MM.1S (cell line): ENCODE measurements at regions not wholly inside any gene's neighbourhood (a gene's known extent, or its start where the extent isn't known, plus 50 kb on each side); places are given as distances from the start of the nearest gene placed in this dataset.

ENCODE experiments used
- DNase-seq: peaks from one replicate; pipeline ENCODE4 v3.0.0-alpha.2; 2015
- H2AFZ ChIP-seq: fragments of 300-600 bp; sonication (generic); 2 replicates; pipeline ENCODE4 v1.6.0; 2016; ENCODE audit warnings: antibody characterized with exemption, low read length
- H3F3A ChIP-seq: fragments of 300-600 bp; sonication (generic); 2 replicates; pipeline ENCODE4 v1.6.1; 2016; ENCODE audit warnings: mild to moderate bottlenecking, antibody characterized with exemption, low read length, moderate library complexity, mixed read lengths; ENCODE audit not compliant: insufficient read depth
- H3K27ac ChIP-seq: fragments of 300-600 bp; sonication (generic); 2 replicates; pipeline ENCODE4 v1.5.1; 2016; ENCODE audit warnings: mild to moderate bottlenecking, low read length
- H3K27me3 ChIP-seq: fragments of 300-600 bp; sonication (generic); replicated peaks from 2 replicates; pipeline ENCODE4 v1.6.0; 2016; ENCODE audit warnings: low read length; ENCODE audit not compliant: insufficient read depth
- H3K36me3 ChIP-seq: fragments of 300-600 bp; sonication (generic); replicated peaks from 2 replicates; pipeline ENCODE4 v1.6.1; 2016; ENCODE audit warnings: mild to moderate bottlenecking, low read length, mixed read lengths; ENCODE audit not compliant: insufficient read depth
- H3K4me1 ChIP-seq: fragments of 300-600 bp; sonication (generic); 2 replicates; pipeline ENCODE4 v1.6.1; 2016; ENCODE audit warnings: low read length, mixed read lengths
- H3K4me2 ChIP-seq: fragments of 300-600 bp; sonication (generic); 2 replicates; pipeline ENCODE4 v1.6.0; 2016; ENCODE audit warnings: low read depth, low read length
- H3K4me3 ChIP-seq: fragments of 300-600 bp; sonication (generic); 2 replicates; pipeline ENCODE4 v1.5.1; 2016; ENCODE audit warnings: low read length, mixed read lengths
- H3K79me2 ChIP-seq: fragments of 300-600 bp; sonication (generic); 2 replicates; pipeline ENCODE4 v1.6.1; 2016; ENCODE audit warnings: mixed run types, low read length, mixed read lengths
- H3K9ac ChIP-seq: fragments of 300-600 bp; sonication (generic); 2 replicates; pipeline ENCODE4 v1.6.1; 2016; ENCODE audit warnings: low read length, mixed read lengths
- H3K9me2 ChIP-seq: fragments of 300-600 bp; sonication (generic); replicated peaks from 2 replicates; pipeline ENCODE4 v1.6.1; 2016; ENCODE audit warnings: mild to moderate bottlenecking, low read length, mixed read lengths; ENCODE audit not compliant: insufficient read depth
- H3K9me3 ChIP-seq: fragments of 300-600 bp; sonication (generic); replicated peaks from 2 replicates; pipeline ENCODE4 v1.6.1; 2016; ENCODE audit warnings: mild to moderate bottlenecking, low read length, mixed read lengths; ENCODE audit not compliant: insufficient read depth
- H4K20me1 ChIP-seq: fragments of 300-600 bp; sonication (generic); 2 replicates; pipeline ENCODE4 v1.6.1; 2016; ENCODE audit warnings: mild to moderate bottlenecking, low read length, moderate library complexity, mixed read lengths; ENCODE audit not compliant: insufficient read depth
- CTCF ChIP-seq: fragments of 300-600 bp; sonication (generic); IDR thresholded peaks from 2 replicates; pipeline ENCODE4 v1.5.1; 2016; ENCODE audit warnings: antibody characterized with exemption, low read length, mixed read lengths
- EZH2 ChIP-seq: fragments of 300-600 bp; sonication (generic); optimal IDR thresholded peaks from 2 replicates; pipeline ENCODE3; 2017; ENCODE audit warnings: low read depth, mild to moderate bottlenecking, antibody characterized with exemption, low read length, mixed read lengths
- EZH2phosphoT487 ChIP-seq: fragments of 300-600 bp; sonication (generic); IDR thresholded peaks from 2 replicates; pipeline ENCODE4 v1.6.1; 2018; ENCODE audit warnings: antibody characterized with exemption, low read length

- no peaks in the 10 kb centered on the region for H4K20me1 ChIP-seq
- H3K9me3 ChIP-seq, result no peaks in the 10 kb centered on the region
- no peak overlapping the region for H3K4me3 ChIP-seq
- no peaks in the 10 kb centered on the region for H3K79me2 ChIP-seq
- no peak overlapping the region for H3K4me2 ChIP-seq
- H3F3A ChIP-seq, result no peaks in the 10 kb centered on the region
- no peak overlapping the region for H2AFZ ChIP-seq
- H3K27me3 ChIP-seq, result no peaks in the 10 kb centered on the region
- no peaks in the 10 kb centered on the region for H3K4me1 ChIP-seq
- no peak for TF ChIP-seq CTCF
- no peak for TF ChIP-seq EZH2
- no peak for TF ChIP-seq EZH2phosphoT487
- no peaks in the 10 kb centered on the region for H3K36me3 ChIP-seq
- no peak overlapping the region for H3K27ac ChIP-seq
- H3K9ac ChIP-seq, result no peak overlapping the region
- H3K9me2 ChIP-seq, result no peaks in the 10 kb centered on the region
- no peak for DNase-seq
Observed at GRCh38 chr12:84070292-84070691, 842.3 kb downstream of the SLC6A15 start.

- Histone ChIP-seq H3K9me3 (no peaks in the 10 kb centered on the region), H3K4me3 (no peak overlapping the region), H3K27me3 (no peaks in the 10 kb centered on the region), H2AFZ (no peak overlapping the region), H3K36me3 (no peaks in the 10 kb centered on the region), H3K27ac (no peak overlapping the region), H3F3A (no peaks in the 10 kb centered on the region), H4K20me1 (no peaks in the 10 kb centered on the region), H3K9me2 (no peaks in the 10 kb centered on the region), H3K4me1 (no peaks in the 10 kb centered on the region), H3K9ac (no peak overlapping the region), H3K4me2 (no peak overlapping the region), H3K79me2 (no peaks in the 10 kb centered on the region)
- no peak for DNase-seq
- TF ChIP-seq CTCF (no peak), EZH2phosphoT487 (no peak), EZH2 (no peak)
Observed at GRCh38 chr12:84069699-84070098, 842.9 kb downstream of the SLC6A15 start.

GRCh38 chr12:84069198-84069597 is 843.4 kb downstream of the SLC6A15 start:
- Histone ChIP-seq H3K27ac (no peak overlapping the region), H3K79me2 (no peaks in the 10 kb centered on the region)

More at GRCh38 chr12:84069198-84069597, 843.4 kb downstream of the SLC6A15 start:
- Histone ChIP-seq H3F3A (no peaks in the 10 kb centered on the region), H3K4me2 (no peak overlapping the region), H3K27me3 (no peaks in the 10 kb centered on the region), H3K4me3 (no peak overlapping the region), H3K4me1 (no peaks in the 10 kb centered on the region), H2AFZ (no peak overlapping the region), H3K9me2 (no peaks in the 10 kb centered on the region), H3K9ac (no peak overlapping the region), H4K20me1 (no peaks in the 10 kb centered on the region), H3K36me3 (no peaks in the 10 kb centered on the region), H3K9me3 (no peaks in the 10 kb centered on the region)
- no peak for DNase-seq
- TF ChIP-seq CTCF (no peak), EZH2phosphoT487 (no peak), EZH2 (no peak)
